Rectal smooth muscle tissue (tissue), 1 donor: ENCODE measurements at regions not wholly inside any gene's neighbourhood (a gene's known extent, or its start where the extent isn't known, plus 50 kb on each side); places are given as distances from the start of the nearest gene placed in this dataset.

ENCODE experiments used
- H3K27ac ChIP-seq: one replicate; pipeline ENCODE4 v1.7.0; 2013; ENCODE audit warnings: low read depth, low read length, inconsistent platforms
- H3K27me3 ChIP-seq: one replicate; pipeline ENCODE4 v1.7.0; 2013; ENCODE audit warnings: low read length; ENCODE audit not compliant: control insufficient read depth, insufficient read depth
- H3K36me3 ChIP-seq: one replicate; pipeline ENCODE4 v1.7.0; 2013; ENCODE audit warnings: low read length; ENCODE audit not compliant: control insufficient read depth, insufficient read depth
- H3K4me1 ChIP-seq: one replicate; pipeline ENCODE4 v1.7.0; 2013; ENCODE audit warnings: low read length; ENCODE audit not compliant: control insufficient read depth, insufficient read depth
- H3K4me3 ChIP-seq: one replicate; pipeline ENCODE4 v1.7.0; 2013; ENCODE audit warnings: low read length
- H3K9ac ChIP-seq: one replicate; pipeline ENCODE4 v1.7.0; 2013; ENCODE audit warnings: low read length

GRCh38 chr9:27765266-27766072 is 192.2 kb upstream of the C9orf72 start:
- no peaks in the 10 kb centered on the region for H3K36me3 ChIP-seq
- H3K4me3 ChIP-seq = no peak overlapping the region
- no peaks in the 10 kb centered on the region for H3K4me1 ChIP-seq
- no peaks in the 10 kb centered on the region for H3K27me3 ChIP-seq
- no peak overlapping the region for H3K9ac ChIP-seq
- H3K27ac ChIP-seq = no peak overlapping the region

- no peaks in the 10 kb centered on the region for H3K27me3 ChIP-seq
- H3K4me1 ChIP-seq = no peaks in the 10 kb centered on the region
- no peak overlapping the region for H3K4me3 ChIP-seq
- no peaks in the 10 kb centered on the region for H3K36me3 ChIP-seq
- H3K27ac ChIP-seq = no peak overlapping the region
- no peak overlapping the region for H3K9ac ChIP-seq
These were observed 193.0 kb upstream of the C9orf72 start for GRCh38 chr9:27766073-27766835.

- H3K4me1 ChIP-seq = no peaks in the 10 kb centered on the region
- H3K9ac ChIP-seq = no peak overlapping the region
- no peaks in the 10 kb centered on the region for H3K27me3 ChIP-seq
- no peaks in the 10 kb centered on the region for H3K36me3 ChIP-seq
- H3K4me3 ChIP-seq = no peak overlapping the region
- no peak overlapping the region for H3K27ac ChIP-seq
These were observed 195.5 kb upstream of the C9orf72 start for GRCh38 chr9:27768781-27769180.

GRCh38 chr9:27770541-27770940 is 197.3 kb upstream of the C9orf72 start:
- Histone ChIP-seq H3K4me1 (no peaks in the 10 kb centered on the region), H3K27ac (no peak overlapping the region), H3K36me3 (no peaks in the 10 kb centered on the region), H3K9ac (no peak overlapping the region), H3K27me3 (no peaks in the 10 kb centered on the region), H3K4me3 (no peak overlapping the region)

GRCh38 chr9:27771803-27772545 is 198.7 kb upstream of the C9orf72 start:
- Histone ChIP-seq H3K9ac (no peak overlapping the region), H3K4me3 (no peak overlapping the region), H3K27me3 (no peaks in the 10 kb centered on the region), H3K4me1 (no peaks in the 10 kb centered on the region), H3K36me3 (no peaks in the 10 kb centered on the region), H3K27ac (no peak overlapping the region)

- H3K4me3 ChIP-seq = no peak overlapping the region
- no peaks in the 10 kb centered on the region for H3K4me1 ChIP-seq
- H3K27ac ChIP-seq = no peak overlapping the region
- no peaks in the 10 kb centered on the region for H3K27me3 ChIP-seq
- H3K9ac ChIP-seq = no peak overlapping the region
- no peaks in the 10 kb centered on the region for H3K36me3 ChIP-seq
These were observed 211.8 kb upstream of the C9orf72 start for GRCh38 chr9:27784847-27785713.

- H3K27me3 ChIP-seq = no peaks in the 10 kb centered on the region
- no peak overlapping the region for H3K9ac ChIP-seq
- H3K27ac ChIP-seq = no peak overlapping the region
- H3K4me1 ChIP-seq = no peaks in the 10 kb centered on the region
- H3K4me3 ChIP-seq = no peak overlapping the region
- H3K36me3 ChIP-seq = no peaks in the 10 kb centered on the region
These were observed 212.4 kb upstream of the C9orf72 start for GRCh38 chr9:27785714-27786100.

- Histone ChIP-seq H3K9ac (no peak overlapping the region), H3K4me1 (no peaks in the 10 kb centered on the region), H3K27me3 (no peaks in the 10 kb centered on the region), H3K4me3 (no peak overlapping the region), H3K27ac (no peak overlapping the region), H3K36me3 (no peaks in the 10 kb centered on the region)
These were observed 214.6 kb upstream of the C9orf72 start for GRCh38 chr9:27787891-27788290.

GRCh38 chr9:27791311-27791710 is 218.0 kb upstream of the C9orf72 start:
- Histone ChIP-seq H3K4me3 (no peak overlapping the region), H3K27ac (no peak overlapping the region), H3K9ac (no peak overlapping the region), H3K27me3 (no peaks in the 10 kb centered on the region), H3K36me3 (no peaks in the 10 kb centered on the region), H3K4me1 (no peaks in the 10 kb centered on the region)

GRCh38 chr9:27792971-27793689 is 219.8 kb upstream of the C9orf72 start:
- H3K9ac ChIP-seq = no peak overlapping the region
- H3K27me3 ChIP-seq = no peaks in the 10 kb centered on the region
- H3K4me1 ChIP-seq = no peaks in the 10 kb centered on the region
- H3K36me3 ChIP-seq = no peaks in the 10 kb centered on the region
- no peak overlapping the region for H3K27ac ChIP-seq
- no peak overlapping the region for H3K4me3 ChIP-seq

- no peaks in the 10 kb centered on the region for H3K27me3 ChIP-seq
- H3K36me3 ChIP-seq = no peaks in the 10 kb centered on the region
- no peak overlapping the region for H3K27ac ChIP-seq
- no peaks in the 10 kb centered on the region for H3K4me1 ChIP-seq
- no peak overlapping the region for H3K4me3 ChIP-seq
- H3K9ac ChIP-seq = no peak overlapping the region
These were observed 226.0 kb upstream of the C9orf72 start for GRCh38 chr9:27799326-27799725.
